ENCODE measurements at regions not wholly inside any gene's neighbourhood (a gene's known extent, or its start where the extent isn't known, plus 50 kb on each side); places are given as distances from the start of the nearest gene placed in this dataset.
"Not testable (repeated sequence)": the region's sequence is repeated elsewhere in the genome, so short reads cannot be mapped to it uniquely, and the experiment has no call there.

DNA sequence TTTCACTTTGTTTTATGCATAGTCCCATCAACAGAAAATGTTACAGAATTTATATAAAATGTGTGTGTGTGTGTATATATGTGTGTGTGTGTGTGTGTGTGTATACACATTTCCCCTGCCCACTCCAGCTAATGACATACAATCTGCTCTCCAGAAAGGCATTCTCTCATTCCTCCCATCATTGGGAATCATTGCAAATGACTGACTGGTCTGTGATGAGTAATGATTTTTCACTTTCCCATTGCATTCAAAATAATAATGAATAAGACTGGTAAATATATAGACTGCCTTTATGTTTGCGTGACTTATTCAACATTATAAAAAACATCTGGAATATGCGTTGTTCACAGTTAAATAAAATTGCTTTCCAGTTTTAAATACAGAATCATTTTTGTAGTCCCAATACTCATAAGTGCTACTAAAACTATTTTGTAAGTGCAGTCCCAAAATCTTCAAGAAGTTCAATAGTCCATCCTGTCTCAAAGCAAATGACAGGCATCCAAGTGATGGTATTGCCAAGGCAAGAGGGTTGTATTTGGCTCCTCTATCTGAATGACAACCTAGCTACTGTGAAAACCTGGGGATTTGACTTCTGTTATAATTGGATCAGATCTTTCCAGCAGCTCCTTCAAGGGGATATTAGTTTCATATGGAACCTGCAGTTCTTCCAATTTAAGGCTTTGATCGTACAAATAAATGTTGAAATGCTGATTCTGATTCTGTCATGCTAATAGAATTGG is 150.9 kb downstream of the POLR1F start:
- DNase-seq (no peak), ATAC-seq (ENCODE audit: insufficient read depth, low read depth) (no peak)
- Histone ChIP-seq H3K4me1 (ENCODE audit: insufficient read depth, low read length) (no peaks in the 10 kb centered on the region), H4K20me1 (ENCODE audit: insufficient read depth, low read length) (no peaks in the 10 kb centered on the region), H2AFZ (ENCODE audit: low read depth, low read length) (no peak overlapping the region), H3K27ac (ENCODE audit: low read length) (no peak overlapping the region), H3K27me3 (ENCODE audit: insufficient read depth, low read length, poor library complexity) (no peaks in the 10 kb centered on the region), H3K4me2 (ENCODE audit: insufficient read depth, low read length) (no peak overlapping the region), H3K9ac (ENCODE audit: low read depth, low read length) (no peak overlapping the region), H3K36me3 (ENCODE audit: insufficient read depth, low read length) (no peaks in the 10 kb centered on the region), H3K79me2 (ENCODE audit: insufficient read depth, low read length) (no peaks in the 10 kb centered on the region), H3K9me3 (ENCODE audit: insufficient read depth, low read length, severe bottlenecking) (no peaks in the 10 kb centered on the region), H3K4me3 (ENCODE audit: low read depth in 1 of 2, low read length in 2 of 2) (no peak overlapping the region)
- TF ChIP-seq, protein P1, sequence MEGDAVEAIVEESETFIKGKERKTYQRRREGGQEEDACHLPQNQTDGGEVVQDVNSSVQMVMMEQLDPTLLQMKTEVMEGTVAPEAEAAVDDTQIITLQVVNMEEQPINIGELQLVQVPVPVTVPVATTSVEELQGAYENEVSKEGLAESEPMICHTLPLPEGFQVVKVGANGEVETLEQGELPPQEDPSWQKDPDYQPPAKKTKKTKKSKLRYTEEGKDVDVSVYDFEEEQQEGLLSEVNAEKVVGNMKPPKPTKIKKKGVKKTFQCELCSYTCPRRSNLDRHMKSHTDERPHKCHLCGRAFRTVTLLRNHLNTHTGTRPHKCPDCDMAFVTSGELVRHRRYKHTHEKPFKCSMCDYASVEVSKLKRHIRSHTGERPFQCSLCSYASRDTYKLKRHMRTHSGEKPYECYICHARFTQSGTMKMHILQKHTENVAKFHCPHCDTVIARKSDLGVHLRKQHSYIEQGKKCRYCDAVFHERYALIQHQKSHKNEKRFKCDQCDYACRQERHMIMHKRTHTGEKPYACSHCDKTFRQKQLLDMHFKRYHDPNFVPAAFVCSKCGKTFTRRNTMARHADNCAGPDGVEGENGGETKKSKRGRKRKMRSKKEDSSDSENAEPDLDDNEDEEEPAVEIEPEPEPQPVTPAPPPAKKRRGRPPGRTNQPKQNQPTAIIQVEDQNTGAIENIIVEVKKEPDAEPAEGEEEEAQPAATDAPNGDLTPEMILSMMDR (IDR thresholded peaks at IDR 0.05; ENCODE audit: borderline replicate concordance, extremely low read depth, low read length, poor library complexity, severe bottlenecking): no peak
- no peak for TF ChIP-seq EZH2 (IDR thresholded peaks at IDR 0.05; ENCODE audit: borderline replicate concordance, low read depth, low read length, severe bottlenecking)

DNA sequence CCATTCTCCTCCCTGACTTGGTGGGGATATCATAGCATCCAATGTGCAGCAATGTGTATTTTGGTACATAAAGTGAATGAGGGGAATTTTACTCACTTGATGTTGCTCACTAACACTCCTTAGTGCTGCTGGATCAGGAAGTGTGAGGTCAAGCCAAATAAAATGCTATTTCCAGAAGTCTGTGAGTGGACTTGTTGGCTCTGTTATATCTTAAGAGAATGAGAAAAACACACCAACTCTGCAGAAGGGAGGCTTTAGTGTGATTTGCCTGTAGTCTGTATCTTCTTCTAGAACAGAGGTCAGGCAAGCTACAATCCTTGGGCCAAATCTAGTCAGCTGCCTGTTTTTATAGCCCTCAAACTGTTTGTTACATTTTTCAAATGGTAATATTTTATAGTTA is 154.3 kb downstream of the POLR1F start:
- H2AFZ ChIP-seq (ENCODE audit: low read depth, low read length): no peak overlapping the region
- no peak for DNase-seq
- H3K4me2 ChIP-seq (ENCODE audit: insufficient read depth, low read length): no peak overlapping the region
- H4K20me1 ChIP-seq (ENCODE audit: insufficient read depth, low read length): no peaks in the 10 kb centered on the region
- H3K79me2 ChIP-seq (ENCODE audit: insufficient read depth, low read length): no peaks in the 10 kb centered on the region
- ATAC-seq (ENCODE audit: insufficient read depth, low read depth): no peak
- H3K36me3 ChIP-seq (ENCODE audit: insufficient read depth, low read length): no peaks in the 10 kb centered on the region
- no peaks in the 10 kb centered on the region for H3K27me3 ChIP-seq (ENCODE audit: insufficient read depth, low read length, poor library complexity)
- no peak overlapping the region for H3K9ac ChIP-seq (ENCODE audit: low read depth, low read length)
- H3K9me3 ChIP-seq (ENCODE audit: insufficient read depth, low read length, severe bottlenecking): no peaks in the 10 kb centered on the region
- no peaks in the 10 kb centered on the region for H3K4me1 ChIP-seq (ENCODE audit: insufficient read depth, low read length)
- no peak for TF ChIP-seq EZH2 (IDR thresholded peaks at IDR 0.05; ENCODE audit: borderline replicate concordance, low read depth, low read length, severe bottlenecking)
- TF ChIP-seq, protein P1 (IDR thresholded peaks at IDR 0.05; ENCODE audit: borderline replicate concordance, extremely low read depth, low read length, poor library complexity, severe bottlenecking): no peak
- H3K4me3 ChIP-seq (ENCODE audit: low read depth in 1 of 2, low read length in 2 of 2): no peak overlapping the region
- no peak overlapping the region for H3K27ac ChIP-seq (ENCODE audit: low read length)

DNA sequence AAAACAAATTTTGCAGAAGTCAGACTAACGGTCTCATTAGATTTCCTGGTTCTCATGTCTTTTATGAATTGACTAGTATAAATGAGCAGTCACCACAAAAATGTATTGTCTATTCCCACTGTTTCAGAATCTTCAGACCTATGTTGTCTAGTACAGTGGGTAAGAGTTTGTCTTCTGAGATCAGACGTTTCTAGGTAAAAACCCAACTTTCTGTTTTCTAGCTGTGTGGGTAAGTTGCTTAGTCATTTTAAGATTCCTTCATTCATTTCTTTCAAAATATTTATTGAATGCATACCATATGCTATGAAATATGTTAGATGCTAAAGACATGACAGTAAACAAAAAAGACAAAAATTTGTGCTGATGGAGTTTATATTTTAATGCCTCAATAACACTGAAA is 156.3 kb downstream of the POLR1F start:
- no peak overlapping the region for H3K4me2 ChIP-seq (ENCODE audit: insufficient read depth, low read length)
- H2AFZ ChIP-seq (ENCODE audit: low read depth, low read length): no peak overlapping the region
- no peaks in the 10 kb centered on the region for H3K27me3 ChIP-seq (ENCODE audit: insufficient read depth, low read length, poor library complexity)
- ATAC-seq (ENCODE audit: insufficient read depth, low read depth) (no peak), DNase-seq (no peak)
- H3K4me3 ChIP-seq (ENCODE audit: low read depth in 1 of 2, low read length in 2 of 2): no peak overlapping the region
- H3K9ac ChIP-seq (ENCODE audit: low read depth, low read length): no peak overlapping the region
- no peaks in the 10 kb centered on the region for H3K36me3 ChIP-seq (ENCODE audit: insufficient read depth, low read length)
- TF ChIP-seq, protein P1 (IDR thresholded peaks at IDR 0.05; ENCODE audit: borderline replicate concordance, extremely low read depth, low read length, poor library complexity, severe bottlenecking): no peak
- no peak for TF ChIP-seq EZH2 (IDR thresholded peaks at IDR 0.05; ENCODE audit: borderline replicate concordance, low read depth, low read length, severe bottlenecking)
- no peaks in the 10 kb centered on the region for H4K20me1 ChIP-seq (ENCODE audit: insufficient read depth, low read length)
- H3K79me2 ChIP-seq (ENCODE audit: insufficient read depth, low read length): no peaks in the 10 kb centered on the region
- no peak overlapping the region for H3K27ac ChIP-seq (ENCODE audit: low read length)
- no peaks in the 10 kb centered on the region for H3K9me3 ChIP-seq (ENCODE audit: insufficient read depth, low read length, severe bottlenecking)
- H3K4me1 ChIP-seq (ENCODE audit: insufficient read depth, low read length): no peaks in the 10 kb centered on the region

DNA sequence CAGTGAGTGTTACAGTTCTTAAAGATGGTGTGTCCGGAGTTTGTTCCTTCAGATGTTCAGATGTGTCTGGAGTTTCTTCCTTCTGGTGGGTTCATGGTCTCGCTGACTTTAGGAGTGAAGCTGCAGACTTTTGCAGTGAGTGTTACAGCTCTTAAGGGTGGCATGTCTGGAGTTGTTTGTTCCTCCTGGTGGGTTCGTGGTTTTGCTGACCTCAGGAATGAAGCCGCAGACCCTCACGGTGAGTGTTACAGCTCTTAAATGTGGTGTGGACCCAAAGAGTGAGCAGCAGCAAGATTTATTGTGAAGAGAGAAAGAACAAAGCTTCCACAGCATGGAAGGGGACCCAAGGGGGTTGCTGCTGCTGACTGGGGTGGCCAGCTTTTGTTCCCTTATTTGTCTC is 159.6 kb downstream of the POLR1F start:
- H3K79me2 ChIP-seq (ENCODE audit: insufficient read depth, low read length); H4K20me1 ChIP-seq (ENCODE audit: insufficient read depth, low read length): not testable (repeated sequence)
- ATAC-seq (ENCODE audit: insufficient read depth, low read depth): 0 out of 3 replicates have a peak, but pooled peaks have one; percentile 5

More for the DNA sequence above, 159.6 kb downstream of the POLR1F start:
- peak; percentile 15 for DNase-seq
- not testable (repeated sequence) for H3K9ac ChIP-seq (ENCODE audit: low read depth, low read length); H3K4me3 ChIP-seq (ENCODE audit: low read depth in 1 of 2, low read length in 2 of 2); H3K9me3 ChIP-seq (ENCODE audit: insufficient read depth, low read length, severe bottlenecking); H3K4me2 ChIP-seq (ENCODE audit: insufficient read depth, low read length); H2AFZ ChIP-seq (ENCODE audit: low read depth, low read length); H3K4me1 ChIP-seq (ENCODE audit: insufficient read depth, low read length); H3K27ac ChIP-seq (ENCODE audit: low read length); H3K36me3 ChIP-seq (ENCODE audit: insufficient read depth, low read length); H3K27me3 ChIP-seq (ENCODE audit: insufficient read depth, low read length, poor library complexity)
